DLD1 (cell line): ENCODE measurements at regions not wholly inside any gene's neighbourhood (a gene's known extent, or its start where the extent isn't known, plus 50 kb on each side); places are given as distances from the start of the nearest gene placed in this dataset.

Experiments used
- in situ Hi-C: cut with HindIII; loops from 2 replicates; pipeline ENCODE4 v1.10.0; 2017; ENCODE audit warnings: low sequenced_read_pairs

- in situ Hi-C loops, result no loop called here
Measured at GRCh38 chr16:54526916-54527315, 240.3 kb upstream of the IRX3 start.

- in situ Hi-C loops, result no loop called here
Measured at GRCh38 chr16:54526087-54526486, 239.5 kb upstream of the IRX3 start.

- in situ Hi-C loops, result no loop called here
Measured at GRCh38 chr16:54525104-54525503, 238.5 kb upstream of the IRX3 start.

- in situ Hi-C loops, result no loop called here
Measured at GRCh38 chr16:54522584-54522983, 236.0 kb upstream of the IRX3 start.

GRCh38 chr16:54521327-54521726 is 234.7 kb upstream of the IRX3 start:
- in situ Hi-C loops, result no loop called here

- in situ Hi-C loops, result no loop called here
Measured at GRCh38 chr16:54519161-54519695, 232.6 kb upstream of the IRX3 start.

- in situ Hi-C loops, result no loop called here
Measured at GRCh38 chr16:54517181-54517580, 230.6 kb upstream of the IRX3 start.

GRCh38 chr16:54512467-54512995 is 225.9 kb upstream of the IRX3 start:
- in situ Hi-C loops, result no loop called here

GRCh38 chr16:54511222-54511731 is 224.7 kb upstream of the IRX3 start:
- in situ Hi-C loops, result no loop called here

GRCh38 chr16:54510685-54511221 is 224.2 kb upstream of the IRX3 start:
- in situ Hi-C loops, result no loop called here

- in situ Hi-C loops, result no loop called here
Measured at GRCh38 chr16:54509456-54509855, 222.9 kb upstream of the IRX3 start.

- in situ Hi-C loops, result no loop called here
Measured at GRCh38 chr16:54508351-54508750, 221.8 kb upstream of the IRX3 start.

GRCh38 chr16:54506741-54507500 is 220.3 kb upstream of the IRX3 start:
- in situ Hi-C loops, result no loop called here

- in situ Hi-C loops, result no loop called here
Measured at GRCh38 chr16:54506214-54506580, 219.6 kb upstream of the IRX3 start.

GRCh38 chr16:54505549-54506213 is 219.1 kb upstream of the IRX3 start:
- in situ Hi-C loops, result no loop called here

GRCh38 chr16:54504372-54504771 is 217.8 kb upstream of the IRX3 start:
- in situ Hi-C loops, result no loop called here

- in situ Hi-C loops, result no loop called here
Measured at GRCh38 chr16:54503856-54504219, 217.3 kb upstream of the IRX3 start.

- in situ Hi-C loops, result no loop called here
Measured at GRCh38 chr16:54503011-54503855, 216.6 kb upstream of the IRX3 start.

GRCh38 chr16:54501797-54502196 is 215.2 kb upstream of the IRX3 start:
- in situ Hi-C loops, result no loop called here

- in situ Hi-C loops, result no loop called here
Measured at GRCh38 chr16:54493594-54493993, 207.0 kb upstream of the IRX3 start.

GRCh38 chr16:54493061-54493460 is 206.5 kb upstream of the IRX3 start:
- in situ Hi-C loops, result no loop called here
